HG02973 (cell line): ENCODE measurements at regions not wholly inside any gene's neighbourhood (a gene's known extent, or its start where the extent isn't known, plus 50 kb on each side); places are given as distances from the start of the nearest gene placed in this dataset.
"Not testable (repeated sequence)": the region's sequence is repeated elsewhere in the genome, so short reads cannot be mapped to it uniquely, and the experiment has no call there.

Experiments used
- ATAC-seq: cut with Tn5 transposase; IDR thresholded peaks from one replicate; pipeline ENCODE4 v1.9.1; 2021; ENCODE audit warnings: moderate library complexity; ENCODE audit not compliant: unreplicated experiment

DNA sequence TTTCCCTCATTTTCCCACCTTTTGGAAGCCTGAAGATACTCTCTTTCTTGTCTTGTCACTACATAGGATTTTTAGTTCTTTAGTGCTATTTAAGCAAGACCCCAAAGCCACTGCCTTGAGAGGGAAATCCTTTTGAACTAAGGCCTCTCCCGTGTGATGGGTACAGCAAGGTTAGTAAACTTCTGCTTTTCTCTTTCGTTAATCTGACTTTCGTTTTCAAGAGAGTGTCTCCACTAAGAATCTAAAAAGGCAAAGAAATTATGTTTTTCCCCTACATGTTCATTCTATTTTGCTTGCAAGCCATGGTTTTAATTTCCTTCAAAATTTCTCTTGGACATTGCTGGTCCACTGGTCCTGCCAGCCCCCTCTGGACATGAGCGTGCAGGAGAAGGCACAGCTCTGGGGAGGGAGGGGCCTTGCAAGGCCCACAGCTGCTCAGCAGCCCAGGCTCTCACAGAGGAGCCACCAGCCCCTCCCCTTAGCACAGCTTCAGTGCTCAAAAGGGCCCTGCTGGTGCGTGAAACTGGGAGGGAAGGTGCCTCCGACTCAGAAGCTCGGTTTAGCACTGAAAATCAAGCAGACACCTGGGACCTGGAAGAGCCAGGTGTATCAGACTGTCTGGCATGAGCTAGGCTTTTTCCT lies 210.9 kb upstream of the GALNT2 start:
- ATAC-seq: peak; percentile 90

GRCh38 chr1:229857585-229857984 lies 209.5 kb upstream of the GALNT2 start:
- ATAC-seq: no peak

GRCh38 chr1:229859026-229859425 lies 208.0 kb upstream of the GALNT2 start:
- no peak for ATAC-seq

DNA sequence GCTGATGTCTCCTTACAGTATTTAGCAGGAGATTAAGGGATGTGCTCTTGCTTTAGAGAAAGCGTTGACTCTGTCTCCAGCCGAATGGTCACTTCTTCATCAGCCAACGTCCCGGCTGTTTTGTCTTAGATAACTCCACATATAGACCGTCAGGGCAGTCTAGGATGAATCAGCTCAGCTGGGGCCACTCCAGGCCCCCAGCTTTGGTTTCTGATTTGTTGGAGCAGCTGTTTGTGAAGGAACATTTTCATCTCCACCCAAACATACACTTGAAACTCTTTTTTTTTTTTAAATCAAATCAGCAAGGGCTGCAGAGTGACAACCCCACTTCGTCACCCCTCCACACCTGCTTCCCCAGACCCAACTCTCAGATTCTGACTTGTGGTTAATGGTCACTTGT lies 206.1 kb upstream of the GALNT2 start:
- ATAC-seq: no peak

GRCh38 chr1:229862017-229862774 lies 204.8 kb upstream of the GALNT2 start:
- no peak for ATAC-seq

DNA sequence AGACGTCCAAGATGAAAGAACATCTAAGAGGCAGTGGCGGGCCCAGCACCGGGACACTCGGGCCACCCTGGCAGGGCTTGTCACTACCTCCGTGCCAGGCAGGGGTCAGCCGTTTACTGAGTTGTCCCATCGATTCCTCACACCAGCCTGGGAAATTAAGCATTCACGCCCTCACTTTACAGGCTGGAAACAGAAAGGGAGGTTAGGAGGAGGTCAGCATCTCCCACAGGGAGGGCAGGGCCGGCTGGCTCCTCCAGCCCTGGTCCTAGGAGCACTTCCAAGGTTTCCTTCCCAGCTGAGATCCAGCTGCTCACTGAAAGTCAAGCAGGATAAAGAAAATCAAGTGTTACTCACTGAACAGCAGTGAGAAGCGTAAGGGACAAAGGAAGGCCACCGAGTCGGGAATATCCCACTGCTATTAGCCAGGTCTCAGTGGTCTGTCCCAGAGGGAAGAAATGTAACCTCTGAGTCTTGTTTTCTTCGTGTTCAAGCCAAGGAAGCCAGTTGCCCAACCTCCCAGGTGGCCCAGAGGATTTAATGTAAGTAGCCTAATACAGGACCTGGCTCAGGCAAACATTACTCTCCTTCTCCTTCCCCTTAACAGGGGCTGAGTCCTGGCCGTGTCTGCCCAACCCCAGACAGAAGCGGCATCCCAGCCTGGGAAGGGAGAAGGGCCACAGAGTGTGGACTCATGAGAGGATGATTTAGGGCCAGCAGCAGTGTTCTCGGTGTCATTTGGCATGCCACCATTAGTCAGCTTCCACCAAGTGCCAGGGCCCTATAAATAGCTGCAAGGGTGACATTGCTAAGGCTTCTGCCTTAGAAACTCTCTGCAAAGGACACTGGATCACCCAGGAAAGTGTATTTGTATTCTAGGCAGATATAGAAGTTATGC lies 203.1 kb upstream of the GALNT2 start:
- no peak for ATAC-seq

DNA sequence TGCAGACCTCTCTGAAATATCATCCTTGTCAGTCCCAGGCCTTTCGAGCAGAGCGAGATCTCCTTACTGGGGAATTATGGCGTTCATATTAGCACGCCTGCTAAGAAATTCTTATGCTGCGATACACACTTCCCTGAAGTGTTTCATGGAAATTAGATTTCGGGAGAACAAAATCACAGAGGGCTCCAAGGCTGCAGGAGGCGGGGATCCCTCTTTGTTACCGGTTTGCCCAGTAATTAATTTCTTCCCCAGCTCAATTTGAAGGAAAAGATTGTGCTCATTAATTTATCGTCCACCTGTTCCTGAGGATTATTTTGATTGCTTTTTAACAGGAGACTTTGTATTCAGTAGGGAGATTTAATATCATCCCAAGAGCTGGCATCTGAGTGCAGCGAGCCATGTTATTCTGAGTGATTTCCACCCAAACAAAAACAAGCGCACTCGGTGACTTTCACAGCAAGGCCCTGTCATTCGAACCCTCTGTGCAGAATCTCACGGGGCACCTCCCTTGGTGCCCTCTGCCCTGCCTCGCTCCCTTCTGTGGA lies 202.3 kb upstream of the GALNT2 start:
- ATAC-seq: no peak

DNA sequence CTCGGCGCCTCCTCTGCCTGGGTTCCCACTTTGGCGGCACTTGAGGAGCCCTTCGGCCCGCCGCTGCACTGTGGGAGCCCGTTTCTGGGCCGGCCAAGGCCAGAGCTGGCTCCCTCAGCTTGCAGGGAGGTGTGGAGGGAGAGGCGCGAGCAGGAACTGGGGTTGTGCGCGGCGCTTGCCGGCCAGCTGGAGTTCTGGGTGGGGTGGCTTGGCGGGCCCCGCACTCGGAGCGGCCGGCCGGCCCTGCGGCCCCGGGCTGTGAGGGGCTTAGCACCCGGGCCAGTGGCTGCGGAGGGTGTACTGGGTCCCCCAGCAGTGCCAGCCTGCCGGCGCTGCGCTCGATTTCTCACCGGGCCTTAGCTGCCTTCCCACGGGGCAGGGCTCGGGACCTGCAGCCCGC lies 201.7 kb upstream of the GALNT2 start:
- ATAC-seq: not testable (repeated sequence)

GRCh38 chr1:229867726-229868125 lies 199.3 kb upstream of the GALNT2 start:
- ATAC-seq: no peak

DNA sequence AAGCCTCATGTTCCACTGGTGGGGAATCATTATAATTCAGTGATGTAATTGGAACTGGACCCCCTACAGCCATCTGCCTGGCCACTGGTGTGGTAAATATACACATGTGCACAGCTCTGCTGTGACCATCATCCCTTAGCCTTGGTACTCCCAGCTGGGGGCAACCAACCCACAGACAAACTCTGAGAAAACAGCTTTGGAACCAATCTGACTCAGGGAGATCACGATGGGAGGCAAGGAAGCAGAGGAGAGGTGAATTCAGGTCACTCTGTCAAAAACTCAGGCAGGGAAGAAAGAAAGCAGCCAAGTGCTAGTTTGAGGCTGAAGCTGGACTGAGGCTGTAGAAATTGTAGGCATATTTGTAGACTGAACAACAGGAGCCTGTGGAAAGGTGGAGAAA lies 197.8 kb upstream of the GALNT2 start:
- no peak for ATAC-seq

DNA sequence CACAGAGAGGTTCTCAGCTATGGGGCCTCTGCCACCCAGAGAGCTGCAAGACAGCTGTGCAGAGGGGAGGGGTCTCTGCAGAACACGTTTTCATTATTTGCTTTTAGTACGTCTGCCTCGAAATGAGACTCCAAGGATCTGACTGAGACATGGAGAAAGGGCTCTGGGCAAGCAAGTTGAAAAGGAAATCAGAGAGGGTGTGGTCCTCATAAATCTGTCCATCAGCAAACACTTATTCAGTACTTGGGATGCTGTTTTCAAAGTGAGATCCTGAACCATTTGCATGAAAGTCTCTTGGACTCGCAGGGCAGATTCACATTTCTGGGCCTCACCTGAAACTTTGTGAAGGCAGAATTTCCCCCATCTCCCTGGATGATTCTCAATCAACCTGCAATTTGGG lies 197.4 kb upstream of the GALNT2 start:
- no peak for ATAC-seq

GRCh38 chr1:229870381-229870780 lies 196.7 kb upstream of the GALNT2 start:
- ATAC-seq: no peak

DNA sequence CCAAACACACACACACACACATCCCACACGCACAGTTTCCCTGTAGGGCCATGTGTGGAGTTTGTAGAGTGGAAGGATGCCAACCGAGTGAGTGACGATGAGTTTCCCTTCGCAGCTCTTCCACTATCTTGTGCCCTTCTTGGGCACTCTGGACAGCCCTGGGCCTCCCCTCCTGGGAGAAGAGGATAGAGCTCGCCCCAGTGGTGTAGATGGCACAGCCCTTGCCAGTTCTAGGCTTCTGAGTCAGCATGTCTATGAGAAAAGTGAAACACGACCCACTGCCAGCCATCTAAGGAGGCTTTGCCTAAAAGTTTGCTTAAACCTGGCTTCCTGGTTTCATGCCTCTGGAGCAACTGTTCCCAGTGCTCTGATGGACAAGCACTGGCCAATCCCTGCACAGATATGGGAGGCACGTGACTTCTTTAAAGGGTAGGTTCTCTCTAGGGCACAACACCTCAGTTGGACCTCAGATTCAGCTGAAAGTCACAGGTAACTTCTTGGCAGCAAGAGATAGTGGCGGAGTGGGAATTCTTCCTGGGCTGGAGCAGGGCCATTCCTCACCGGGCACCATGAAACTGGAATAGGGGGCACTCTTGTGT lies 195.9 kb upstream of the GALNT2 start:
- ATAC-seq: no peak

- ATAC-seq: no peak
Measured at GRCh38 chr1:229874136-229874535, 192.9 kb upstream of the GALNT2 start.

DNA sequence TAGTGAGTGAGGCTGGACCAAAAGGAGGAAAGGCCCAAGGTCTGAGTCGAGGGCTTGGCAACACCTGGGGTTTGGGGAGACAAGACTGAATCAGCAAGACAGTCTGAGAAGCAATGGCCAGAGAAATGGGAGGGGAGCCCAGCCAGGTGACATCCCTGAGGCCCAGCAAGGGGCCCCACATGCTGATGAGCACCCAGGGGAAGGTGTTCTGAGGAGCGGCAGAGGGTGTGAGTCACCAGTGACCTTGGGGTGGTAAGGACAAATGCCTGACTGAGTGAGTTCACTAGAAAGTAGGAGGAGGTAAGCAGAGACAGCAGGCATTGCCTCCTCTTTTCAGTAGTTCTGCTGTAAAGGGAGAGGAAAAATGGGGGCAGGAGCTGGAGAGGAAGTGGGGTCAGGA lies 192.4 kb upstream of the GALNT2 start:
- ATAC-seq: no peak

- ATAC-seq: no peak
Measured at GRCh38 chr1:229875086-229875485, 192.0 kb upstream of the GALNT2 start.

DNA sequence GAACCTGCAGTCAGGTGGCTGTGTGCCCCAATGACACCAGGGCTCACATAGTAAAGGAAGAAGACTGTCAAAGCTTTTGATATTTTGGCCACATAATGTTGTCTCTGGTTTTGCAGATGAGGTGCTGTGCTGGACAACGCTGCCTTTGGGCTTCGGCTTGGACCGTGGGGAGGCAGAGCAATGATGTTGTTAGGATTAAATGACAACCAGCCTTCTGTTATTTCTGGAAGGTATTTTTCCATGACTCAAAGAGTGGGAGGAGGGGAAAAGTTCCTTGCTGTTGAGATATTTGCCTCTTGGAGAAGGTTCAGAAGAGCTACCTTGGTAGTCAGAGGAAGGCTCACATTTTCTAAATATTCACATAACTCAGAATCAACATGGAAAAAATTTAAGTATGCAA lies 187.3 kb upstream of the GALNT2 start:
- ATAC-seq: no peak

DNA sequence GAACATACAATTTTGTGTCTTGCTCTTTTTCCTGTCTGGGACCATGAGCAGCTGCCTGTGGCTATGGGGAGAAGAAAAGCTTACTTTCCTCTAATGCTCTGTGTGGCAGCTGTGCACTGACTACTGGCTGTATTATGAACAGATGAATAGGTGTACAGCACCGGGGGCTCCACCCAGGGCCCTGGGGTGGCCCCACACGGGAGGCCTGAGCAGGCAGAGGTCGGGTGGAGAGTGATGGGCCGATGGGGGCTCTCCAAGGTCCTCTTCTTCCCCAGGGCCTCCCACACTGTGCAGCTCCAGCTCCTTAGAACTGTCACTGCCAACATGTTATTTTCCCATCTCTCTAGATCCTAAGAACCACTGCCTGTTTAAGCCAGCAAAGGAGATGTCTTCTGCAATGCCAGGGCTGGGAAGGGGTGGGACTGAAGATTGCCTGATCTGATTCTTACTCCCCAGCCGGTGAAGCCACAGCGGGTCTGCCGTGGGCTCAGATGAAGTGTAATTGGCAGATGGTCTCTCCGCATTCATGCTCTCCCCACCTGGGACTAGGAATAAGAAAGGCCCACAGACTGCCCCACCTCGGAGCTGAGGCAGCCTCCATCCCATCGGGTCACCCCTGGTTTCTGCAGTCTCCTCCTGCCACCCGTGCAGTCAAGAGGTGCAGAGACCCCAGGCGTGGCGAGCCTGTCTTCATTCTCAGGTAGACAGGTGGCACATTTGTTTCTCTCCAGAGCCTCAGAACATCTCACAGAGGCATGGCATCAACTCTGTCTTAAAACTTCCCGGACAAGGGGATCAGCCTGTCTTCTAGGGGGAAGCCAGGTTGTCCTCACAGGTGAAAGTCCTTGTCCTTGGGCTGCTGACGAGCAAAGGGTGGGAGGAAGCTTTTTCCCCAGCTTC lies 186.5 kb upstream of the GALNT2 start:
- ATAC-seq: no peak

- ATAC-seq: no peak
Measured at GRCh38 chr1:229882621-229883020, 184.4 kb upstream of the GALNT2 start.
